Small intestine (tissue), 7 donors: ENCODE measurements at regions not wholly inside any gene's neighbourhood (a gene's known extent, or its start where the extent isn't known, plus 50 kb on each side); places are given as distances from the start of the nearest gene placed in this dataset.
A peak's percentile ranks its signal among the peaks of the same experiment; 100 is the strongest.

ENCODE experiments used
- DNase-seq, 2 donors: peaks; one replicate each; pipeline versions ENCODE4 v3.0.0 to v3.0.0-alpha.2; 2013
- FAIRE-seq: peaks from 2 replicates; lab custom pipeline; 2012; peaks lifted over from hg19 to GRCh38; lab: Jason Lieb, UNC
- H3K27ac ChIP-seq, 3 donors: one replicate each; pipeline ENCODE4 v1.5.1; 2013; ENCODE audit warnings: low read length in 2 of 3, mild to moderate bottlenecking in 2 of 3, control low read depth in 1 of 3, inconsistent platforms in 1 of 3, low read depth in 1 of 3, moderate library complexity in 1 of 3
- H3K27me3 ChIP-seq, 3 donors: one replicate each; pipeline ENCODE4 v1.6.1; 2013; ENCODE audit warnings: low read length in 3 of 3, inconsistent platforms in 1 of 3; ENCODE audit not compliant: control insufficient read depth in 3 of 3, insufficient read depth in 3 of 3
- H3K36me3 ChIP-seq, 3 donors: one replicate each; pipeline ENCODE4 v1.6.1; 2013; ENCODE audit warnings: low read length in 3 of 3, inconsistent platforms in 1 of 3, low read depth in 1 of 3, mild to moderate bottlenecking in 1 of 3, moderate library complexity in 1 of 3; ENCODE audit not compliant: control insufficient read depth in 3 of 3, insufficient read depth in 2 of 3
- H3K4me1 ChIP-seq, 3 donors: one replicate each; pipeline ENCODE4 v1.6.1; 2013; ENCODE audit warnings: low read length in 2 of 3, inconsistent platforms in 1 of 3, low read depth in 1 of 3, mild to moderate bottlenecking in 1 of 3, moderate library complexity in 1 of 3; ENCODE audit not compliant: control insufficient read depth in 3 of 3, insufficient read depth in 2 of 3
- H3K4me3 ChIP-seq, 3 donors: one replicate each; pipeline ENCODE4 v1.5.1; 2013; ENCODE audit warnings: low read length in 3 of 3, control low read depth in 1 of 3, inconsistent platforms in 1 of 3, low read depth in 1 of 3, mild to moderate bottlenecking in 1 of 3, moderate library complexity in 1 of 3
- H3K9me3 ChIP-seq, 2 donors: one replicate each; pipeline ENCODE4 v1.6.1; 2013; ENCODE audit warnings: low read depth in 1 of 2, low read length in 1 of 2; ENCODE audit not compliant: control insufficient read depth in 2 of 2, insufficient read depth in 1 of 2
- WGBS, 3 donors: extraction: QIAGEN DNeasy Blood & Tissue Kit; methylation state at CpG; one replicate each; pipeline ENCODE4 v1.1.7; 2013; 5-methylcytosine and 5-hydroxymethylcytosine counted together
- donor health status: healthy with polysubstance abuse.
- donor health status: control.
- donor health status: control.
- donor health status: Bipolar disorder and iron deficiency.
- donor health status: healthy.

- no peak overlapping the region for H3K27ac ChIP-seq
- H3K4me3 ChIP-seq = no peak overlapping the region
- no peaks in the 10 kb centered on the region for H3K36me3 ChIP-seq
- DNase-seq (no peak), FAIRE-seq (no peak)
- no peaks in the 10 kb centered on the region for H3K4me1 ChIP-seq
- 69 to 84% (median 73%) methylated on average over 3 of the region's 3 CpGs for WGBS, 3 donors
- H3K9me3 ChIP-seq = no peaks in the 10 kb centered on the region
- peaks cover 0 to 4% (median 0%) of the 10 kb centered on the region in 3 donors for H3K27me3 ChIP-seq
Observed at GRCh38 chr11:128055576-128056217, 531.7 kb downstream of the ETS1 start.

GRCh38 chr11:128053981-128054931 lies 533.1 kb downstream of the ETS1 start:
- Histone ChIP-seq H3K27ac (peak overlapping the region in 1 of 3 donors; percentile 12), H3K4me3 (no peak overlapping the region), H3K9me3 (no peaks in the 10 kb centered on the region), H3K4me1 (no peaks in the 10 kb centered on the region), H3K27me3 (peaks cover 0 to 4% (median 0%) of the 10 kb centered on the region in 3 donors), H3K36me3 (no peaks in the 10 kb centered on the region)
- WGBS, 3 donors = 53 to 69% (median 56%) methylated on average over 2 of the region's 2 CpGs
- DNase-seq (no peak), FAIRE-seq (no peak)

- no peak for FAIRE-seq
Observed at GRCh38 chr11:128052912-128053641, 534.3 kb downstream of the ETS1 start.

GRCh38 chr11:128048121-128048520 lies 539.2 kb downstream of the ETS1 start:
- DNase-seq (no peak), FAIRE-seq (no peak)
- no peak overlapping the region for H3K27ac ChIP-seq
- H3K27me3 ChIP-seq = no peaks in the 10 kb centered on the region
- no peaks in the 10 kb centered on the region for H3K36me3 ChIP-seq
- no peaks in the 10 kb centered on the region for H3K4me1 ChIP-seq
- WGBS, 3 donors = 85 to 95% (median 92%) methylated on average over 4 of the region's 4 CpGs
- no peak overlapping the region for H3K4me3 ChIP-seq
- H3K9me3 ChIP-seq = no peaks in the 10 kb centered on the region

More at GRCh38 chr11:128052912-128053641, 534.3 kb downstream of the ETS1 start:
- H3K9me3 ChIP-seq = no peaks in the 10 kb centered on the region
- peaks cover 0 to 4% (median 0%) of the 10 kb centered on the region in 3 donors for H3K27me3 ChIP-seq
- no peak overlapping the region for H3K4me3 ChIP-seq
- peak in 1 of 2 donors; percentile 41 for DNase-seq
- no peak overlapping the region for H3K27ac ChIP-seq
- H3K4me1 ChIP-seq = no peaks in the 10 kb centered on the region
- WGBS, 3 donors = 27 to 48% (median 36%) methylated on average over 2 of the region's 2 CpGs
- no peaks in the 10 kb centered on the region for H3K36me3 ChIP-seq

- Histone ChIP-seq H3K36me3 (no peaks in the 10 kb centered on the region), H3K27me3 (peaks cover 0 to 4% (median 0%) of the 10 kb centered on the region in 3 donors), H3K9me3 (no peaks in the 10 kb centered on the region), H3K4me3 (no peak overlapping the region), H3K27ac (no peak overlapping the region), H3K4me1 (no peaks in the 10 kb centered on the region)
- FAIRE-seq = no peak
- no peak for DNase-seq
- WGBS, 3 donors = 53 to 71% (median 60%) methylated on average over 4 of the region's 4 CpGs
Observed at GRCh38 chr11:128047026-128047425, 540.3 kb downstream of the ETS1 start.

- no peaks in the 10 kb centered on the region for H3K9me3 ChIP-seq
- no peaks in the 10 kb centered on the region for H3K4me1 ChIP-seq
Observed at GRCh38 chr11:128046213-128046612, 541.1 kb downstream of the ETS1 start.

GRCh38 chr11:128045094-128045725 lies 542.1 kb downstream of the ETS1 start:
- Histone ChIP-seq H3K36me3 (no peaks in the 10 kb centered on the region), H3K9me3 (no peaks in the 10 kb centered on the region), H3K4me3 (no peak overlapping the region), H3K27me3 (peaks cover 0 to 4% (median 0%) of the 10 kb centered on the region in 3 donors), H3K27ac (no peak overlapping the region), H3K4me1 (no peaks in the 10 kb centered on the region)
- FAIRE-seq (no peak), DNase-seq (no peak)
- WGBS, 3 donors = 30 to 49% (median 32%) methylated on average over 4 of the region's 4 CpGs

More at GRCh38 chr11:128046213-128046612, 541.1 kb downstream of the ETS1 start:
- WGBS, 3 donors = 75 to 92% (median 90%) methylated on average over 3 of the region's 3 CpGs
- no peak for FAIRE-seq
- H3K27me3 ChIP-seq = peaks cover 0 to 4% (median 0%) of the 10 kb centered on the region in 3 donors
- no peak for DNase-seq
- H3K27ac ChIP-seq = no peak overlapping the region
- H3K4me3 ChIP-seq = no peak overlapping the region
- no peaks in the 10 kb centered on the region for H3K36me3 ChIP-seq
